Left renal cortex interstitium (tissue), 4 donors: ENCODE measurements at regions not wholly inside any gene's neighbourhood (a gene's known extent, or its start where the extent isn't known, plus 50 kb on each side); places are given as distances from the start of the nearest gene placed in this dataset.

Experiments
- DNase-seq, 4 donors: peaks; one replicate each; pipeline ENCODE4 v3.0.0-alpha.2; 2013; ENCODE audit warnings: low read depth in 4 of 4, low spot score in 2 of 4, missing footprints in 1 of 4

GRCh38 chr1:38134294-38134755 is 87.7 kb upstream of the POU3F1 start:
- DNase-seq = no peak

- no peak for DNase-seq
Observed at GRCh38 chr1:38133756-38134155, 87.2 kb upstream of the POU3F1 start.

GRCh38 chr1:38133304-38133703 is 86.7 kb upstream of the POU3F1 start:
- DNase-seq = no peak

GRCh38 chr1:38132681-38133080 is 86.1 kb upstream of the POU3F1 start:
- DNase-seq = no peak

- DNase-seq = no peak
Observed at GRCh38 chr1:38131024-38131585, 84.5 kb upstream of the POU3F1 start.

GRCh38 chr1:38129971-38130370 is 83.4 kb upstream of the POU3F1 start:
- no peak for DNase-seq

- no peak for DNase-seq
Observed at GRCh38 chr1:38129473-38129872, 82.9 kb upstream of the POU3F1 start.

GRCh38 chr1:38128926-38129453 is 82.4 kb upstream of the POU3F1 start:
- DNase-seq = no peak

- no peak for DNase-seq
Observed at GRCh38 chr1:38128511-38128910, 81.9 kb upstream of the POU3F1 start.

GRCh38 chr1:38127428-38127827 is 80.8 kb upstream of the POU3F1 start:
- no peak for DNase-seq

GRCh38 chr1:38126970-38127369 is 80.4 kb upstream of the POU3F1 start:
- DNase-seq = no peak

GRCh38 chr1:38125837-38126520 is 79.4 kb upstream of the POU3F1 start:
- no peak for DNase-seq

GRCh38 chr1:38125016-38125415 is 78.4 kb upstream of the POU3F1 start:
- no peak for DNase-seq

GRCh38 chr1:38123356-38124135 is 77.0 kb upstream of the POU3F1 start:
- DNase-seq = no peak

- DNase-seq = no peak
Observed at GRCh38 chr1:38121231-38121680, 74.7 kb upstream of the POU3F1 start.

GRCh38 chr1:38120552-38121230 is 74.1 kb upstream of the POU3F1 start:
- no peak for DNase-seq

- DNase-seq = no peak
Observed at GRCh38 chr1:38118976-38119375, 72.4 kb upstream of the POU3F1 start.

GRCh38 chr1:38117444-38117887 is 70.9 kb upstream of the POU3F1 start:
- no peak for DNase-seq

GRCh38 chr1:38115682-38116202 is 69.1 kb upstream of the POU3F1 start:
- DNase-seq = no peak

GRCh38 chr1:38115226-38115625 is 68.6 kb upstream of the POU3F1 start:
- no peak for DNase-seq
